ENCODE measurements at regions not wholly inside any gene's neighbourhood (a gene's known extent, or its start where the extent isn't known, plus 50 kb on each side); places are given as distances from the start of the nearest gene placed in this dataset.

GRCh38 chrX:6852121-6852520, 295.4 kb upstream of the STS start:
- peak overlapping the region; percentile 49; the same call in 1 of the 2 replicates for H3K4me3 ChIP-seq (ENCODE audit: low read length)
- H3K27me3 ChIP-seq (ENCODE audit: low read length): no peaks in the 10 kb centered on the region
- peaks cover 5% of the 10 kb centered on the region; the same call in 1 of the 2 replicates for H3K36me3 ChIP-seq (ENCODE audit: insufficient read depth, low read length)
- H3K4me1 ChIP-seq (ENCODE audit: low read length): peaks cover 85% of the 10 kb centered on the region
- peak; percentile 92 for DNase-seq
- H4K20me1 ChIP-seq (ENCODE audit: insufficient read depth, low read depth, low read length): no peaks in the 10 kb centered on the region
- no peaks in the 10 kb centered on the region for H3K9me2 ChIP-seq (replicated peaks; ENCODE audit: insufficient read depth, low read length)
- peak overlapping the region; percentile 99 for H3K27ac ChIP-seq (ENCODE audit: low read length)
- peak overlapping the region; percentile 76 for H3K9ac ChIP-seq (ENCODE audit: low read length)
- H3K4me2 ChIP-seq (ENCODE audit: low read depth, low read length, poor library complexity, severe bottlenecking): peak overlapping the region; percentile 71
- H3K9me3 ChIP-seq (ENCODE audit: low read length): peaks cover 7% of the 10 kb centered on the region
- H3K79me2 ChIP-seq (ENCODE audit: low read length): no peaks in the 10 kb centered on the region
- H2AFZ ChIP-seq (ENCODE audit: low read length): no peak overlapping the region

GRCh38 chrX:6851140-6851539, 296.4 kb upstream of the STS start:
- no peaks in the 10 kb centered on the region for H3K27me3 ChIP-seq (ENCODE audit: low read length)
- H3K9me3 ChIP-seq (ENCODE audit: low read length): peaks cover 7% of the 10 kb centered on the region
- peaks cover 80% of the 10 kb centered on the region for H3K4me1 ChIP-seq (ENCODE audit: low read length)
- peaks cover 5% of the 10 kb centered on the region; the same call in 1 of the 2 replicates for H3K36me3 ChIP-seq (ENCODE audit: insufficient read depth, low read length)
- H4K20me1 ChIP-seq (ENCODE audit: insufficient read depth, low read depth, low read length): no peaks in the 10 kb centered on the region
- H3K9me2 ChIP-seq (replicated peaks; ENCODE audit: insufficient read depth, low read length): no peaks in the 10 kb centered on the region
- peak; percentile 93 for DNase-seq
- peak overlapping the region; percentile 76 for H3K9ac ChIP-seq (ENCODE audit: low read length)
- no peak overlapping the region for H2AFZ ChIP-seq (ENCODE audit: low read length)
- H3K79me2 ChIP-seq (ENCODE audit: low read length): no peaks in the 10 kb centered on the region
- peak overlapping the region; percentile 71 for H3K4me2 ChIP-seq (ENCODE audit: low read depth, low read length, poor library complexity, severe bottlenecking)
- H3K27ac ChIP-seq (ENCODE audit: low read length): peak overlapping the region; percentile 99
- peak overlapping the region; percentile 49 for H3K4me3 ChIP-seq (ENCODE audit: low read length)

- peaks cover 5% of the 10 kb centered on the region; the same call in 1 of the 2 replicates for H3K36me3 ChIP-seq (ENCODE audit: insufficient read depth, low read length)
- DNase-seq: peak; percentile 72
- H2AFZ ChIP-seq (ENCODE audit: low read length): no peak overlapping the region
- H3K79me2 ChIP-seq (ENCODE audit: low read length): no peaks in the 10 kb centered on the region
- H4K20me1 ChIP-seq (ENCODE audit: insufficient read depth, low read depth, low read length): no peaks in the 10 kb centered on the region
- H3K27ac ChIP-seq (ENCODE audit: low read length): peak overlapping the region; percentile 99
- no peaks in the 10 kb centered on the region for H3K9me2 ChIP-seq (replicated peaks; ENCODE audit: insufficient read depth, low read length)
- H3K9me3 ChIP-seq (ENCODE audit: low read length): peaks cover 7% of the 10 kb centered on the region
- H3K9ac ChIP-seq (ENCODE audit: low read length): peak overlapping the region; percentile 57
- peak overlapping the region; percentile 32 for H3K4me3 ChIP-seq (ENCODE audit: low read length)
- peak overlapping the region; percentile 71 for H3K4me2 ChIP-seq (ENCODE audit: low read depth, low read length, poor library complexity, severe bottlenecking)
- no peaks in the 10 kb centered on the region for H3K27me3 ChIP-seq (ENCODE audit: low read length)
- H3K4me1 ChIP-seq (ENCODE audit: low read length): peaks cover 67% of the 10 kb centered on the region
Measured at GRCh38 chrX:6849716-6850414, 297.6 kb upstream of the STS start.

GRCh38 chrX:6832619-6833018, 297.7 kb upstream of the VCX3A start:
- no peaks in the 10 kb centered on the region for H3K27me3 ChIP-seq (ENCODE audit: low read length)
- no peaks in the 10 kb centered on the region for H3K9me2 ChIP-seq (replicated peaks; ENCODE audit: insufficient read depth, low read length)
- no peaks in the 10 kb centered on the region for H3K79me2 ChIP-seq (ENCODE audit: low read length)
- H3K4me1 ChIP-seq (ENCODE audit: low read length): peaks cover 6% of the 10 kb centered on the region
- H3K4me2 ChIP-seq (ENCODE audit: low read depth, low read length, poor library complexity, severe bottlenecking): no peak overlapping the region
- H3K4me3 ChIP-seq (ENCODE audit: low read length): no peak overlapping the region
- no peak overlapping the region for H3K27ac ChIP-seq (ENCODE audit: low read length)
- no peak for DNase-seq
- no peak overlapping the region for H2AFZ ChIP-seq (ENCODE audit: low read length)
- no peaks in the 10 kb centered on the region for H3K9me3 ChIP-seq (ENCODE audit: low read length)
- H3K9ac ChIP-seq (ENCODE audit: low read length): no peak overlapping the region
- H4K20me1 ChIP-seq (ENCODE audit: insufficient read depth, low read depth, low read length): no peaks in the 10 kb centered on the region
- H3K36me3 ChIP-seq (ENCODE audit: insufficient read depth, low read length): no peaks in the 10 kb centered on the region

- no peak overlapping the region for H3K4me3 ChIP-seq (ENCODE audit: low read length)
- H3K4me1 ChIP-seq (ENCODE audit: low read length): peaks cover 3% of the 10 kb centered on the region
- H3K27ac ChIP-seq (ENCODE audit: low read length): no peak overlapping the region
- DNase-seq: no peak
- H3K9me2 ChIP-seq (replicated peaks; ENCODE audit: insufficient read depth, low read length): no peaks in the 10 kb centered on the region
- H3K9me3 ChIP-seq (ENCODE audit: low read length): no peaks in the 10 kb centered on the region
- no peak overlapping the region for H3K4me2 ChIP-seq (ENCODE audit: low read depth, low read length, poor library complexity, severe bottlenecking)
- no peaks in the 10 kb centered on the region for H3K36me3 ChIP-seq (ENCODE audit: insufficient read depth, low read length)
- no peak overlapping the region for H2AFZ ChIP-seq (ENCODE audit: low read length)
- no peaks in the 10 kb centered on the region for H3K79me2 ChIP-seq (ENCODE audit: low read length)
- no peak overlapping the region for H3K9ac ChIP-seq (ENCODE audit: low read length)
- H4K20me1 ChIP-seq (ENCODE audit: insufficient read depth, low read depth, low read length): no peaks in the 10 kb centered on the region
- H3K27me3 ChIP-seq (ENCODE audit: low read length): no peaks in the 10 kb centered on the region
Measured at GRCh38 chrX:6826856-6827255, 291.9 kb upstream of the VCX3A start.

- DNase-seq: no peak
- Histone ChIP-seq H4K20me1 (ENCODE audit: insufficient read depth, low read depth, low read length) (no peaks in the 10 kb centered on the region), H3K4me3 (ENCODE audit: low read length) (no peak overlapping the region), H3K9ac (ENCODE audit: low read length) (no peak overlapping the region), H3K27me3 (ENCODE audit: low read length) (no peaks in the 10 kb centered on the region), H3K27ac (ENCODE audit: low read length) (no peak overlapping the region), H3K4me1 (ENCODE audit: low read length) (peaks cover 3% of the 10 kb centered on the region), H3K4me2 (ENCODE audit: low read depth, low read length, poor library complexity, severe bottlenecking) (no peak overlapping the region), H2AFZ (ENCODE audit: low read length) (no peak overlapping the region), H3K9me2 (replicated peaks; ENCODE audit: insufficient read depth, low read length) (no peaks in the 10 kb centered on the region), H3K79me2 (ENCODE audit: low read length) (no peaks in the 10 kb centered on the region), H3K36me3 (ENCODE audit: insufficient read depth, low read length) (no peaks in the 10 kb centered on the region), H3K9me3 (ENCODE audit: low read length) (no peaks in the 10 kb centered on the region)
Measured at GRCh38 chrX:6821730-6822129, 286.8 kb upstream of the VCX3A start.

GRCh38 chrX:6813836-6814370, 279.0 kb upstream of the VCX3A start:
- Histone ChIP-seq H3K27ac (ENCODE audit: low read length) (no peak overlapping the region), H3K4me1 (ENCODE audit: low read length) (peaks cover 3% of the 10 kb centered on the region), H3K79me2 (ENCODE audit: low read length) (no peaks in the 10 kb centered on the region), H3K9me2 (replicated peaks; ENCODE audit: insufficient read depth, low read length) (no peaks in the 10 kb centered on the region; the same call in 1 of the 2 replicates), H2AFZ (ENCODE audit: low read length) (no peak overlapping the region), H3K36me3 (ENCODE audit: insufficient read depth, low read length) (no peaks in the 10 kb centered on the region), H3K4me2 (ENCODE audit: low read depth, low read length, poor library complexity, severe bottlenecking) (no peak overlapping the region), H3K27me3 (ENCODE audit: low read length) (no peaks in the 10 kb centered on the region), H4K20me1 (ENCODE audit: insufficient read depth, low read depth, low read length) (no peaks in the 10 kb centered on the region), H3K9me3 (ENCODE audit: low read length) (no peaks in the 10 kb centered on the region), H3K4me3 (ENCODE audit: low read length) (no peak overlapping the region), H3K9ac (ENCODE audit: low read length) (no peak overlapping the region)
- peak; percentile 54 for DNase-seq

- Histone ChIP-seq H3K9me3 (ENCODE audit: low read length) (no peaks in the 10 kb centered on the region), H3K79me2 (ENCODE audit: low read length) (no peaks in the 10 kb centered on the region), H3K4me1 (ENCODE audit: low read length) (peaks cover 13% of the 10 kb centered on the region), H3K9ac (ENCODE audit: low read length) (no peak overlapping the region), H3K36me3 (ENCODE audit: insufficient read depth, low read length) (no peaks in the 10 kb centered on the region), H3K27me3 (ENCODE audit: low read length) (no peaks in the 10 kb centered on the region), H3K4me2 (ENCODE audit: low read depth, low read length, poor library complexity, severe bottlenecking) (no peak overlapping the region), H3K27ac (ENCODE audit: low read length) (no peak overlapping the region), H4K20me1 (ENCODE audit: insufficient read depth, low read depth, low read length) (no peaks in the 10 kb centered on the region), H3K9me2 (replicated peaks; ENCODE audit: insufficient read depth, low read length) (no peaks in the 10 kb centered on the region; the same call in 1 of the 2 replicates), H2AFZ (ENCODE audit: low read length) (no peak overlapping the region), H3K4me3 (ENCODE audit: low read length) (no peak overlapping the region)
- no peak for DNase-seq
Measured at GRCh38 chrX:6812087-6812486, 277.2 kb upstream of the VCX3A start.
